ES-I3 (cell line): ENCODE measurements at regions not wholly inside any gene's neighbourhood (a gene's known extent, or its start where the extent isn't known, plus 50 kb on each side); places are given as distances from the start of the nearest gene placed in this dataset.

Source experiments
- H3K36me3 ChIP-seq: 2 replicates; pipeline ENCODE4 v1.6.1; 2013; ENCODE audit warnings: mild to moderate bottlenecking, low read length, control low read depth, moderate library complexity; ENCODE audit not compliant: insufficient read depth
- H3K4me1 ChIP-seq: 2 replicates; pipeline ENCODE4 v1.6.1; 2013; ENCODE audit warnings: mild to moderate bottlenecking, control low read depth, low read length; ENCODE audit not compliant: insufficient read depth
- H3K9ac ChIP-seq: 2 replicates; pipeline ENCODE4 v1.6.1; 2013; ENCODE audit warnings: low read depth, mild to moderate bottlenecking, low read length, moderate library complexity
- H3K9me3 ChIP-seq: 2 replicates; pipeline ENCODE4 v1.6.1; 2013; ENCODE audit warnings: mild to moderate bottlenecking, low read length, moderate library complexity; ENCODE audit not compliant: control insufficient read depth, insufficient read depth

DNA sequence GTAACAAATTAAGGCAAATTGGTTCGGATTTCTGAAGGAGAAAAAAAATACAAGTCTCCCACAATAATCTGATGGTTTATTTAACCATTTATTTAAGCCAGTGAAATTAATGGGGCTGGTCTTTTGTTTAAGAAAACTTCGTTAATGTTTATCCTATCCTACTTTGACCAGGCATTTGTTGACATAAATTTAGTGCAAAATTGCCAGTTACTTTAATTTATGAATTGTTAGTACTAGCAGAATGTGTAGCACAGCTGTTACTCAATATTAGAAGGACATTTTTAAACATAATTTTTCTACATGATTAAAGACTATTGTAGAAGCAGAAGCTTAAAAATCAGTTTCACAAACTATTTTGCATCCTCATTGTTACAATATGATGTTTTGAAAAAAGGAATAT, 687.6 kb upstream of the PTBP2 start:
- Histone ChIP-seq H3K36me3 (no peaks in the 10 kb centered on the region), H3K9ac (no peak overlapping the region), H3K4me1 (no peaks in the 10 kb centered on the region), H3K9me3 (no peaks in the 10 kb centered on the region)

- Histone ChIP-seq H3K9me3 (peaks cover 3% of the 10 kb centered on the region; the same call in 1 of the 2 replicates), H3K4me1 (no peaks in the 10 kb centered on the region), H3K9ac (no peak overlapping the region), H3K36me3 (no peaks in the 10 kb centered on the region)
Measured at GRCh38 chr1:96036763-96037162, 684.8 kb upstream of the PTBP2 start.

DNA sequence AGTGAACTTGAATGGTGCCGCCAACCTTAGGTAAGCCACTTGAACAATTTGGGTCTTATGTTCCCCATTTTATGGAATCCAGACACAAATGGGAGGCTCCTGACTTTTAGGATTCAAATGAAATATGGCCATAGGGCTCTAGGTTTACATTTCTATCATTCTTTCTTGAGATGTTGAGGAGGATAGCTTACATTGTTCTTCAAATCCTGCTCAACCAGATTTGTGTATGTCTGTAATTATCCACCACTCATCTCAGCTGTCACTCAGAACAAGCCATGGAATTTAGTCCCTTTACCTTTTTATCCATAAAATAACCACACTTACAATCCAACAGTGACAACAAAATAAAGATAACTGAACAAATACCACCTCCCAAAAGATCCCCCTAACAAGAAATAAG, 682.9 kb upstream of the PTBP2 start:
- peaks cover 3% of the 10 kb centered on the region; the same call in 1 of the 2 replicates for H3K9me3 ChIP-seq
- no peaks in the 10 kb centered on the region for H3K4me1 ChIP-seq
- H3K36me3 ChIP-seq, result no peaks in the 10 kb centered on the region

GRCh38 chr1:96039910-96040309, 681.7 kb upstream of the PTBP2 start:
- H3K36me3 ChIP-seq, result no peaks in the 10 kb centered on the region
- H3K9me3 ChIP-seq, result peaks cover 3% of the 10 kb centered on the region; the same call in 1 of the 2 replicates
- H3K9ac ChIP-seq, result no peak overlapping the region
- H3K4me1 ChIP-seq, result no peaks in the 10 kb centered on the region

More for the DNA sequence above, 682.9 kb upstream of the PTBP2 start:
- H3K9ac ChIP-seq, result no peak overlapping the region

GRCh38 chr1:96041470-96041869, 680.1 kb upstream of the PTBP2 start:
- peaks cover 3% of the 10 kb centered on the region; the same call in 1 of the 2 replicates for H3K9me3 ChIP-seq
- no peak overlapping the region for H3K9ac ChIP-seq
- H3K4me1 ChIP-seq, result no peaks in the 10 kb centered on the region
- H3K36me3 ChIP-seq, result no peaks in the 10 kb centered on the region

- H3K36me3 ChIP-seq, result no peaks in the 10 kb centered on the region
- H3K9me3 ChIP-seq, result no peaks in the 10 kb centered on the region
- no peaks in the 10 kb centered on the region for H3K4me1 ChIP-seq
- no peak overlapping the region for H3K9ac ChIP-seq
Measured at GRCh38 chr1:96048572-96049212, 672.9 kb upstream of the PTBP2 start.

- Histone ChIP-seq H3K9me3 (no peaks in the 10 kb centered on the region), H3K4me1 (no peaks in the 10 kb centered on the region), H3K36me3 (no peaks in the 10 kb centered on the region), H3K9ac (no peak overlapping the region)
Measured at GRCh38 chr1:96049759-96050409, 671.7 kb upstream of the PTBP2 start.

DNA sequence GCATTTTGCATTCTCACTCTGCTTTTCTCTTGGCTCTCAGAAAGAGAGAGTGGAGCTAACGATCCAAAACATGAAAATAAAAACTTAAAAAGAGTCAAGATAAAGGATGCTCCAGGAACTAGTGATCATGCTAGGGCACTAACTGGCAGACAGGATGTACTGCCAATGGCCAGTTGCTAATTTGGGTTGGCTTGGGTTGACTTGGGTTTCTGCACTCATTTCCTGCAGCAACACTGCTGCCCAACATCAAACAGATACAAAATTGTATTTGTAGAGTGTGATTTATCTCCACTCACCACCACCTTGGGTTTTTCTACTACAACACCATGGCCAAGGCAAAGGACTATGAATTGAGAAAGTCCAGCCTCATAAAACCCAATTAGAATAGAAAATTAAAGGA, 662.3 kb upstream of the PTBP2 start:
- Histone ChIP-seq H3K36me3 (no peaks in the 10 kb centered on the region), H3K4me1 (peaks cover 4% of the 10 kb centered on the region), H3K9ac (no peak overlapping the region), H3K9me3 (peaks cover 5% of the 10 kb centered on the region)

- Histone ChIP-seq H3K4me1 (peaks cover 4% of the 10 kb centered on the region), H3K9ac (no peak overlapping the region), H3K36me3 (no peaks in the 10 kb centered on the region), H3K9me3 (peaks cover 5% of the 10 kb centered on the region)
Measured at GRCh38 chr1:96059736-96060135, 661.8 kb upstream of the PTBP2 start.

DNA sequence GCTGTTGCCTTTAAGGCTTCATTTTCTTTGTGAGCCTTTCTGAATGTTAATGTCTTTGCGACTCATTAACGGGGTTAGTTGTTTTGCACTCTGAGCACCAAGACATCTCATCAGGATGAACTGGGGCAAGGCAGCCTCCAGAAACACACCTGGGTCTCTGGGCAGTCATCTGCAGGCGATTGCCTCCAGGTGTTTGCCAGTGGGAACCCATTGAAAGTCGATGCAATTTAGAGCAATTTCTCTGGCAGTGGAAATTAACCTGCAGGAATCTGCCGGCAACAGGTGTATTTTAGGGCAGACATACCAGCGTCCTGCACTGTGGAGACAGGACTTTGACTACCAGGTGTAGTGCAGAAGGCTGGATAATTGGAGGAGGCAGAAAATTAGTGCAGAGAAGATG, 661.0 kb upstream of the PTBP2 start:
- peaks cover 4% of the 10 kb centered on the region for H3K4me1 ChIP-seq
- peaks cover 5% of the 10 kb centered on the region for H3K9me3 ChIP-seq
- no peak overlapping the region for H3K9ac ChIP-seq
- no peaks in the 10 kb centered on the region for H3K36me3 ChIP-seq

DNA sequence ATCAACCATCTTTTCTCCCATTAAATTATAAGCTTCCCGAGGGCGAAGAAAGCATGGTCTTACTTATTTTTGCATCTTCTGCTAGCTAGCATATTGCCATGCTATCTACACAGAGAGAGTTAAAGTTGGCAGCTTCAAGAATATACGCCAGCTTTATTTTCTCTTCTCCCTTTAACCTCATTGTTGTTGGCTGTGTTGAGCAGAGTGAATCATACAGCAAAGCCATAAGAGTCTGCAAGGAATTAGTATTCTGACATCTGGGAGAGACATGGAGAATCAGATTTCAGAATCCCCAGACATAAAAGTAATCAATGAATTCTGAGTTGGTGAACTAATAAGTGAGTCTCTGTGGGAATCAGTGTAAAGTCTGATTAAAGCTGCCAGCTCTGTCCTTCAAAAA, 649.6 kb upstream of the PTBP2 start:
- Histone ChIP-seq H3K9me3 (no peaks in the 10 kb centered on the region), H3K4me1 (no peaks in the 10 kb centered on the region), H3K9ac (no peak overlapping the region), H3K36me3 (no peaks in the 10 kb centered on the region)

DNA sequence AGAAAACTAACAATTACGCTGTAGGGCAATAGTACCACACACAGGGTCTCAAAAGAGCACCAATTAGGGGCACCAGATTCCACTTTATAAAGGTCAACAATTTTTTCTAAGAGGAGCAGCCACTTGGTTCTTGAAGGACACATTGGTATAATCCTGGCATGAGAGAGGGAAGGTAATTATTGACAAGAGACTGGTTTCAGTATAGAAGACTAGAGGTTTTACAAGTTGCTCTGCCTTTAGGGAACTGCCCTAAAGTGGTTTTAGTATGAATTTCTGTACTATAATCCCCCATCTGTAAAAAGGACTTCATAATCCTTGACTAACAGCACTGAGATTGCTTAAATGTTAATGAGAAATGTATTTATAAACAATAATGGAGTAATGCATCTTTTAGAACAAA, 648.5 kb upstream of the PTBP2 start:
- no peak overlapping the region for H3K9ac ChIP-seq
- H3K9me3 ChIP-seq, result no peaks in the 10 kb centered on the region
- no peaks in the 10 kb centered on the region for H3K36me3 ChIP-seq
- H3K4me1 ChIP-seq, result no peaks in the 10 kb centered on the region

DNA sequence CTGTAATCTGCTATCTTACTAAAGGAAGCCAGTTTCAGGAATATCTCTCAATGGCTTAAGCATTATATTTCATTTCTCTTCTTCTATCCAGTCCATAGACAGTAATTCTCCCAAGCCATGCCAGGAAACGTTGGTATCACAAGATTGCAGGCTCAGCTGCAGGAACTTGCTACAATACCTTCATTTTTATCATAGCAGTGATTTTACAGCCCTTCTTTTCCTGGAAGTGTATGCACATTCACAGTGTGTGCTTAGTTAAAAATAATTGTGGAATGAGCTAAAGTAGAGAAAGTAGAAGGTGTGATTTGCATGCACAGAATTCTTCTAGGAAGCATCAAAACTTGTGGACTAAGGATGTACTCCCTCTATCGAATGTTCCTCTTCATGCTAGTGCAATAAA, 647.2 kb upstream of the PTBP2 start:
- Histone ChIP-seq H3K9ac (no peak overlapping the region), H3K36me3 (no peaks in the 10 kb centered on the region), H3K9me3 (no peaks in the 10 kb centered on the region), H3K4me1 (no peaks in the 10 kb centered on the region)

DNA sequence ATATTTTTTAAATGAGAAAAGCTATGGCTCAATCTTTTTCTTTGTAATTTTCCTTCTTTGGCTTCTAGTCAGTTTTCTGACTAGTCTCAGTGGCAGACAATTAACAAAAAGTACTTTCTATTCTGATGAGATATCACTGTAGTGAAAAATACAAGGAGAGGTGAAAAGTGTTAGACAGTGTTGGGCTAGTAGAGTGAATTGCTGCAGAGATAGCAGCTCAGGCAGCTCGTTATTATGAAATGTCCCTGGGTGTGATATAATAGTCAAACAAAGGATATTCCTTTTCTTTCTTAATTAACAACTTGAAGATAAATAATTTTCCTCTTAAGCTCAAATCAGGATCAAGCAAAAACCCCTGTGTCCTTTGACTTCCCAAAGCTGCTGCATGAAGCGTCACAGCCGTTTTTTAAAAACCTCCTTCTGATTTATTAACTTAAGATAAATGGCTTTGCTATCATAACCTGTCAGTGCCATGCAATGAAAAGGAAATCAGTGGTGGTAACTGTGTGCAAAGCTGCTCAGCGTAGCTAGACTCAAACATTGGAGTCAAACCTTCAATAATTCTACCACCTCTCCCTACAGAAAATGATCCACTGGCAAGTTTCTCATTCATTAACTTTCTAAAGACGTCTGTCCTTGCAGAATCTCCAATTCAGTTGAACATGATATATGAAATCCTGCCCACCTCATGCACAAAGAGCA, 646.6 kb upstream of the PTBP2 start:
- Histone ChIP-seq H3K9ac (no peak overlapping the region), H3K9me3 (no peaks in the 10 kb centered on the region), H3K36me3 (no peaks in the 10 kb centered on the region), H3K4me1 (no peaks in the 10 kb centered on the region)
